ENCODE measurements at regions not wholly inside any gene's neighbourhood (a gene's known extent, or its start where the extent isn't known, plus 50 kb on each side); places are given as distances from the start of the nearest gene placed in this dataset.
"Not testable (repeated sequence)": the region's sequence is repeated elsewhere in the genome, so short reads cannot be mapped to it uniquely, and the experiment has no call there.

DNA sequence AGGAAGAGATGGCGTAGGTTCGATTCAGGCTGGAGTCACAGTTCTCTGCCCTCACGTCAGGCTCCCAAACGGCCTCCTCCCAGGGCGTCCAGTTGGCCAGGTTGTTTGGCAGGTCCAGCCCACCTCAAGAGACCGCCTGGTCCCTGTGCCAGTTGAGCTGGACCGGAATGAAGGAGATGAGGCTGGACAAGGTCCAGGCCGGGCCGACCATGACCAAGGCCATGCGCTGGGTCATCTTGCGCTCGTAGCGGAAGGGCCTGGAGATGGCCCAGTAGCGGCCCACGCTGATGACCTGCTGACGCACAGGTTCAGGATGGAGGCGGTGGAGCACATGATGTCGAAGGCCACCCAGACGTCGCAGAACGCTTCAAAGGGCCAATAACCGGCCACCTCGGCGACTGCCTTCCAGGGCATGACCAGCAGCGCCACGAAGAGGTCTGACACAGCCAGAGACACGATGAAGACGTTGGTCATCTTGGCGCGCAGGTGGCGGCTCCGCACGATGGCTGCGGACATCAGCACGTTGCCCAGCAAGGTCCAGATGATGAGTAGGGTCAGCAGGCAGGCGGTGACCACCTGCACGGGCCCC is 919.5 kb downstream of the RPIA start:
- TF ChIP-seq, protein P1, sequence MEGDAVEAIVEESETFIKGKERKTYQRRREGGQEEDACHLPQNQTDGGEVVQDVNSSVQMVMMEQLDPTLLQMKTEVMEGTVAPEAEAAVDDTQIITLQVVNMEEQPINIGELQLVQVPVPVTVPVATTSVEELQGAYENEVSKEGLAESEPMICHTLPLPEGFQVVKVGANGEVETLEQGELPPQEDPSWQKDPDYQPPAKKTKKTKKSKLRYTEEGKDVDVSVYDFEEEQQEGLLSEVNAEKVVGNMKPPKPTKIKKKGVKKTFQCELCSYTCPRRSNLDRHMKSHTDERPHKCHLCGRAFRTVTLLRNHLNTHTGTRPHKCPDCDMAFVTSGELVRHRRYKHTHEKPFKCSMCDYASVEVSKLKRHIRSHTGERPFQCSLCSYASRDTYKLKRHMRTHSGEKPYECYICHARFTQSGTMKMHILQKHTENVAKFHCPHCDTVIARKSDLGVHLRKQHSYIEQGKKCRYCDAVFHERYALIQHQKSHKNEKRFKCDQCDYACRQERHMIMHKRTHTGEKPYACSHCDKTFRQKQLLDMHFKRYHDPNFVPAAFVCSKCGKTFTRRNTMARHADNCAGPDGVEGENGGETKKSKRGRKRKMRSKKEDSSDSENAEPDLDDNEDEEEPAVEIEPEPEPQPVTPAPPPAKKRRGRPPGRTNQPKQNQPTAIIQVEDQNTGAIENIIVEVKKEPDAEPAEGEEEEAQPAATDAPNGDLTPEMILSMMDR (IDR thresholded peaks at IDR 0.05) = not testable (repeated sequence)
- not testable (repeated sequence) for TF ChIP-seq POLR2A, POLR2AphosphoS5 (IDR thresholded peaks at IDR 0.05)

Data from prostate gland (tissue), 2 donors.